ENCODE measurements at regions not wholly inside any gene's neighbourhood (a gene's known extent, or its start where the extent isn't known, plus 50 kb on each side); places are given as distances from the start of the nearest gene placed in this dataset.

- TF ChIP-seq POLR2A (IDR thresholded peaks at IDR 0.05) (no peak), CTCF (IDR thresholded peaks at IDR 0.05) (no peak), EP300 (IDR thresholded peaks at IDR 0.05) (no peak)
Measured at GRCh38 chr11:134508219-134508990, 96.4 kb upstream of the B3GAT1 start.
